OCI-LY1 (cell line): ENCODE measurements at regions not wholly inside any gene's neighbourhood (a gene's known extent, or its start where the extent isn't known, plus 50 kb on each side); places are given as distances from the start of the nearest gene placed in this dataset.

Source experiments
- EZH2 ChIP-seq: fragments of 200-600 bp; sonication (generic), shearing (Covaris generic); IDR thresholded peaks from 2 replicates; pipeline ENCODE4 v1.8.0; 2017; ENCODE audit warnings: borderline replicate concordance, mixed run types, mild to moderate bottlenecking, antibody characterized with exemption, low read length, moderate library complexity, mixed read lengths
- TF ChIP-seq, protein P1 (sequence below): fragments of 200-600 bp; sonication (generic), shearing (Covaris generic); IDR thresholded peaks from 2 replicates; pipeline ENCODE4 v1.5.1; 2017; ENCODE audit warnings: mild to moderate bottlenecking, antibody characterized with exemption, low read length, moderate library complexity, mixed read lengths

GRCh38 chr6:168799067-168799466, 358.1 kb downstream of the SMOC2 start:
- TF ChIP-seq, protein P1, sequence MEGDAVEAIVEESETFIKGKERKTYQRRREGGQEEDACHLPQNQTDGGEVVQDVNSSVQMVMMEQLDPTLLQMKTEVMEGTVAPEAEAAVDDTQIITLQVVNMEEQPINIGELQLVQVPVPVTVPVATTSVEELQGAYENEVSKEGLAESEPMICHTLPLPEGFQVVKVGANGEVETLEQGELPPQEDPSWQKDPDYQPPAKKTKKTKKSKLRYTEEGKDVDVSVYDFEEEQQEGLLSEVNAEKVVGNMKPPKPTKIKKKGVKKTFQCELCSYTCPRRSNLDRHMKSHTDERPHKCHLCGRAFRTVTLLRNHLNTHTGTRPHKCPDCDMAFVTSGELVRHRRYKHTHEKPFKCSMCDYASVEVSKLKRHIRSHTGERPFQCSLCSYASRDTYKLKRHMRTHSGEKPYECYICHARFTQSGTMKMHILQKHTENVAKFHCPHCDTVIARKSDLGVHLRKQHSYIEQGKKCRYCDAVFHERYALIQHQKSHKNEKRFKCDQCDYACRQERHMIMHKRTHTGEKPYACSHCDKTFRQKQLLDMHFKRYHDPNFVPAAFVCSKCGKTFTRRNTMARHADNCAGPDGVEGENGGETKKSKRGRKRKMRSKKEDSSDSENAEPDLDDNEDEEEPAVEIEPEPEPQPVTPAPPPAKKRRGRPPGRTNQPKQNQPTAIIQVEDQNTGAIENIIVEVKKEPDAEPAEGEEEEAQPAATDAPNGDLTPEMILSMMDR = no peak
- TF ChIP-seq EZH2 = no peak
